Activated B cell treated with CpG ODN at 0.5 μM for 24 hours (primary cell): ENCODE measurements at regions not wholly inside any gene's neighbourhood (a gene's known extent, or its start where the extent isn't known, plus 50 kb on each side); places are given as distances from the start of the nearest gene placed in this dataset.

ENCODE experiments used
- ATAC-seq: fragments of 200-7000 bp; cut with Tn5 transposase; one replicate; pipeline ENCODE4 v1.10.0; 2021; ENCODE audit warnings: low read depth, mild to moderate bottlenecking, moderate library complexity
- CTCF ChIA-PET: fragments of 350-600 bp; sonication (Branson Sonifier 250); formaldehyde crosslinking; loops from one replicate; lab custom pipeline; 2021; ENCODE audit warnings: antibody characterized with exemption; lab: Charles Lee
- POLR2A ChIA-PET: fragments of 350-600 bp; sonication (Branson Sonifier 250); formaldehyde crosslinking; loops from one replicate; lab custom pipeline; 2021; ENCODE audit warnings: antibody characterized with exemption; lab: Charles Lee
- DNase-seq: peaks from one replicate; pipeline ENCODE4 v3.0.0; 2022
- H3K27ac Mint-ChIP-seq: one replicate; pipeline ENCODE4 v1.8.0; 2020; ENCODE audit warnings: mixed read lengths
- H3K27me3 Mint-ChIP-seq: one replicate; pipeline ENCODE4 v1.8.0; 2021; ENCODE audit warnings: mixed read lengths
- H3K36me3 Mint-ChIP-seq: one replicate; pipeline ENCODE4 v1.8.0; 2021; ENCODE audit warnings: low read depth, mixed read lengths
- H3K4me1 Mint-ChIP-seq: one replicate; pipeline ENCODE4 v1.8.0; 2021; ENCODE audit warnings: mixed read lengths
- H3K4me3 Mint-ChIP-seq: one replicate; pipeline ENCODE4 v1.8.0; 2020; ENCODE audit warnings: mild to moderate bottlenecking, mixed read lengths
- H3K9me3 Mint-ChIP-seq: one replicate; pipeline ENCODE4 v1.8.0; 2020; ENCODE audit warnings: mixed read lengths
- intact Hi-C: fragments of 100-400 bp; cut with micrococcal nuclease; formaldehyde crosslinking; loops from one replicate; pipeline ENCODE4 v1.15.1; 2024
- TF ChIP-seq, protein P1 (sequence below): fragments of 200-600 bp; IDR thresholded peaks from one replicate; pipeline ENCODE4 v1.8.0; 2022; ENCODE audit warnings: antibody characterized with exemption, mild to moderate bottlenecking

DNA sequence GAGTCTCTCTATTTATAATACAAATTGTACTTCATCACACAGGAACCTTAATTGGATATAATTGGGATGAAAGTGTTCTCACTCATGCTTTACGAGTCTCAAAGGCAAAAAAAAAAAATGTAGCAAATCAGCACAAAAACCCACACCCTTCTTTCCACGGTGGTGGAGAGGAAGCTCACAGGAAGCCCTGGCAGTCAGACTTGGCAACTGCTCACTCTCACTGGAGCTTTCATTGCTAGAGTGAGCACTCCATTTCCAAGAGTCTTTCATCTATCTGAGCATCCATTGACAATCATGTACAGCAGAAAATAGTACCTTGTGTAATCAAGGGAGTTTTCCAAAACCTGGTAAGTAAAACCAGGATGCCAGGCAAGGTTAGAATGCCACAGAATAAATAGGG is 2159.4 kb upstream of the AGA start:
- intact Hi-C loops = no loop called here
- CTCF ChIA-PET = no interaction called here
- POLR2A ChIA-PET = no interaction called here
- H3K27ac Mint-ChIP-seq = no peak overlapping the region
- no peaks in the 10 kb centered on the region for H3K9me3 Mint-ChIP-seq
- no peak for ATAC-seq
- H3K36me3 Mint-ChIP-seq = no peaks in the 10 kb centered on the region
- DNase-seq = no peak
- TF ChIP-seq, protein P1, sequence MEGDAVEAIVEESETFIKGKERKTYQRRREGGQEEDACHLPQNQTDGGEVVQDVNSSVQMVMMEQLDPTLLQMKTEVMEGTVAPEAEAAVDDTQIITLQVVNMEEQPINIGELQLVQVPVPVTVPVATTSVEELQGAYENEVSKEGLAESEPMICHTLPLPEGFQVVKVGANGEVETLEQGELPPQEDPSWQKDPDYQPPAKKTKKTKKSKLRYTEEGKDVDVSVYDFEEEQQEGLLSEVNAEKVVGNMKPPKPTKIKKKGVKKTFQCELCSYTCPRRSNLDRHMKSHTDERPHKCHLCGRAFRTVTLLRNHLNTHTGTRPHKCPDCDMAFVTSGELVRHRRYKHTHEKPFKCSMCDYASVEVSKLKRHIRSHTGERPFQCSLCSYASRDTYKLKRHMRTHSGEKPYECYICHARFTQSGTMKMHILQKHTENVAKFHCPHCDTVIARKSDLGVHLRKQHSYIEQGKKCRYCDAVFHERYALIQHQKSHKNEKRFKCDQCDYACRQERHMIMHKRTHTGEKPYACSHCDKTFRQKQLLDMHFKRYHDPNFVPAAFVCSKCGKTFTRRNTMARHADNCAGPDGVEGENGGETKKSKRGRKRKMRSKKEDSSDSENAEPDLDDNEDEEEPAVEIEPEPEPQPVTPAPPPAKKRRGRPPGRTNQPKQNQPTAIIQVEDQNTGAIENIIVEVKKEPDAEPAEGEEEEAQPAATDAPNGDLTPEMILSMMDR = no peak
- H3K4me3 Mint-ChIP-seq = no peak overlapping the region
- no peaks in the 10 kb centered on the region for H3K4me1 Mint-ChIP-seq
- no peaks in the 10 kb centered on the region for H3K27me3 Mint-ChIP-seq

DNA sequence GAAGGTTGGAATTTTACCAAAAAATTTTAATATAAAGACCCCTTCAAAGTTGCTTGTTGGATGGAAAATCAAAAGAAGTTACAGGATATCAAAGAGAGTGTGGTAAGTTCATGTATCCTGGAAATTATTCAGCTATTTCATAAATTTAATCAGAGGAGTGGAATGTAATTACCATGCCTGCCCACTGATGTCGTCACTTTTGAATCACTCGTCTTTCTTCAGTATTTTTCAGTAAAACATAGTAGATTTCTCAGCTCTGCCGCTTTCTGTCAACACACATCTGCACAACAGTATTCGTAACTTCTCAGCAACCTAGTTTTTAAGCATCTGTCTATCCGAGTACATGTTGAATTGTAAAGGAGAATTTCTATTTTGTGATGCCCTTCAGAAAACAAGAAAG is 2163.0 kb upstream of the AGA start:
- no peak for DNase-seq
- ATAC-seq = no peak
- Mint-ChIP-seq H3K4me3 (no peak overlapping the region), H3K4me1 (no peaks in the 10 kb centered on the region), H3K27me3 (no peaks in the 10 kb centered on the region), H3K27ac (no peak overlapping the region), H3K36me3 (no peaks in the 10 kb centered on the region), H3K9me3 (no peaks in the 10 kb centered on the region)
- intact Hi-C loops = no loop called here
- TF ChIP-seq, protein P1 = no peak
- ChIA-PET POLR2A (no interaction called here), CTCF (no interaction called here)

DNA sequence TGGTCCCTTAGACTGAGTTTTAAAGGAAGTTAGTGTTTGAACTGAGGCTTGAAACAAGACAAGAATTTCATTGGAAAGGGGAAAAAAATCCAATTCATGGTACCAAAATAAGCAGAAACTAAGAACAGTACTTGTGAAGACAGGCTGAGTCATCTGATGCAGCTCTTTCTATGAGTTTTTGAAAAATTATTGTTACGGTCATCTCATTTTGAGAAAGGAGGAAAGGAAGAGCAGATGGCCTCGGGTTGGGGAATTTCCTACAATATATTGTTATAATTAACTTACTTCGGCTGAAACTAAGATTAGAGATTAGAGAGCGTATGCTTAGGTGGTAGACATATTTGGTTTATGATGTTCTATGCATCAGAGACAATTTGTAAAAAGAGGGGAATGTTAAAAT is 2164.8 kb upstream of the AGA start:
- DNase-seq (no peak), ATAC-seq (no peak)
- ChIA-PET POLR2A (no interaction called here), CTCF (no interaction called here)
- Mint-ChIP-seq H3K27me3 (no peaks in the 10 kb centered on the region), H3K36me3 (no peaks in the 10 kb centered on the region), H3K9me3 (no peaks in the 10 kb centered on the region), H3K27ac (no peak overlapping the region), H3K4me3 (no peak overlapping the region), H3K4me1 (no peaks in the 10 kb centered on the region)
- intact Hi-C loops = no loop called here
- TF ChIP-seq, protein P1 = no peak

DNA sequence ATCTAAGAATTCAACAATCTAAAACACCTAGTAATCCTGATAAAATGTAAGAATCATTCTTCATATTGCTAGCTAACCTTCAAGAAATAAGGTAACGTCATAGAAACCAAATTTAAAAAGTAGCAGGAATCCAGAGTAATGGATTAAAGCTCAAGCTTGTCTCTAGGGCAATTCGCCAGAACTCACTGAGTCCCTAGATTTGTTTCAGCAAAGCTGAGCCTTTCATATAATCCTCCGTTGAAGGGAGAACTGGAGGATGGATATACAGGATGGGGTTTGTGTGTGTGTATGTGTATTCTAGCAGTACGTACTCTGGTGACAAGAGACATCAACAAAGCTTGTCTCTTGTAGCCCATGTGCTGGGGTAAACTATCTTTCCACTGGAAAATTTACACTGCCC is 2173.5 kb upstream of the AGA start:
- Mint-ChIP-seq H3K27ac (no peak overlapping the region), H3K4me1 (no peaks in the 10 kb centered on the region), H3K9me3 (peaks cover 8% of the 10 kb centered on the region), H3K4me3 (no peak overlapping the region), H3K27me3 (no peaks in the 10 kb centered on the region), H3K36me3 (no peaks in the 10 kb centered on the region)
- CTCF ChIA-PET = no interaction called here
- TF ChIP-seq, protein P1 = no peak
- intact Hi-C loops = no loop called here
- POLR2A ChIA-PET = no interaction called here
- DNase-seq = no peak
- no peak for ATAC-seq

- H3K27ac Mint-ChIP-seq = no peak overlapping the region
- TF ChIP-seq, protein P1 = no peak
- H3K9me3 Mint-ChIP-seq = peaks cover 4% of the 10 kb centered on the region
- intact Hi-C loops = no loop called here
- H3K4me1 Mint-ChIP-seq = no peaks in the 10 kb centered on the region
- H3K27me3 Mint-ChIP-seq = no peaks in the 10 kb centered on the region
- H3K36me3 Mint-ChIP-seq = no peaks in the 10 kb centered on the region
- POLR2A ChIA-PET = no interaction called here
- ATAC-seq = no peak
- H3K4me3 Mint-ChIP-seq = no peak overlapping the region
- CTCF ChIA-PET = no interaction called here
- no peak for DNase-seq
Observed at GRCh38 chr4:179618966-179619365, 2176.7 kb upstream of the AGA start.
